IPS-NIHi7 (cell line): ENCODE measurements at regions not wholly inside any gene's neighbourhood (a gene's known extent, or its start where the extent isn't known, plus 50 kb on each side); places are given as distances from the start of the nearest gene placed in this dataset.
"Not testable (repeated sequence)": the region's sequence is repeated elsewhere in the genome, so short reads cannot be mapped to it uniquely, and the experiment has no call there.

Source experiments
- DNase-seq: peaks from one replicate; pipeline ENCODE4 v3.0.0; 2012; ENCODE audit warnings: mixed read lengths; ENCODE audit errors: extremely low spot score

- DNase-seq, result no peak
Measured at GRCh38 chrX:52261125-52261462, 76.4 kb downstream of the MAGED4 start.

DNA sequence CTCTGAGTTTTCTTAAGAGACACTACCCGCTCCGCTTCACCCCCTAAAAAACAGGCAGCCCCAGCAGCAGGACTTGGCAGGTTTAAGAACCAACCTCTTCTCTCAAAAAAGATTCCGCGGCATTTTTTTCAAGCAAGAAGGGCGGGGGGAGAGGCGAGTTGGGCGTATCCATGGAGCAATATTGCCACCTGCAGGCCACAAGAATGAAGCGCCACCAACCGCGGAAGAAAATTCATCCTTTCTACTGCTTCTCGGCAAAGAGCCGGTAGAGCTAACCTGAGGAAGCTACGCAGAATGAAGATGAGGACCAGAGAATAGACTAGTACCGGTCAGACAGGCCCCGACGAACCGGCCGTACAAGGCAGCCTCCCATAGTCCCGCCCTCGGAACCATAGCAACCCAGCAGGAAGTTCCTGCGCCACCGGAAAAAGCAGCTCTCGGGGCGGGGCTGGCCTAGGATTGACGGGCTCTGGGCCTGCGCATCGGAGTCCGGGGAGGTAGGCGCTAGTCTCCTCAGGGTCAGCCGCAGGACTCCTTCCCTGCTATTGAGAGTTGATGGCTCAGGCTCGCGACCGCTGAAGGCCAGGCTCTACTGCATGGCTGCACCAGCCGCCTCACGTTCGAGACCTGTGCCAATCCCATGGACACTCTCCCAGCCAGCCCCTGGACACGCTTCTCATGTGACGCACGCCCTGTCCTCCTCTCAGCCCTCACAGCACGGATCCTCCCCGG lies 76.9 kb downstream of the MAGED4 start:
- peak; percentile 77 for DNase-seq

DNA sequence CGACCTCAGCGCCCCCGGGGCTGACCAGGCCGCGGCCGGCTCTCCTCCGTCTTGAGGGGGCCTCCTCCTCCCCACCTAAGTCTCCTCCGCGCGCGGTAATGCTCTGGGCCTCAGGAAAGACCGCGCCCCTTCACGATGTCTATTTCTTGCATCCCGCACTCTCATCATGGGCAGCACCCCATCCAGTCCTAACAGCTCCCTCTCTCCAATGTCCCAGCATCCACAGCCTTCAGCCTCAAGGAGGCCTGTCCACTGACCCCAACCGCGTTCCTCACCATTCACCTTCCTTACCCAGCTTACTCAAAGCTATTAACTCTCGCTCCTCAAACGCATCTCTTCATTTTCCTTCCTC lies 77.5 kb downstream of the MAGED4 start:
- DNase-seq, result no peak

DNA sequence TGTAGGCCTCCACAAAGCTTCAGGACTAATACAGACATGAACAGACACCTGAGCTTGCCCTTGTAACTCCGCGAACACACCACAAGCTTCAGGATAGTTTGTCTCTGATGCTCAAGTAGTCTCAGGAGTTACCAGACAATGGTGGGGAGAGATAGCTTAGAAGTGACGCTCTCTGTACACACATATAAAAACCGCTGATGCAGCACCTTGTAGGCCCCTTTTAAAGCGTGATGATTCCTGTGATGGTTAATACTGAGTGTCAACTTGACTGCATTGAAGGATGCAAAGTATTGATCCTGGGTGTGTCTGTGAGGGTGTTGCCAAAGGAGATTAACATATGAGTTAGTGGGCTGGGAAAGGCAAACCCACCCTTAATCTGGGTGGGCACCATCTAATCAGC lies 78.7 kb downstream of the MAGED4 start:
- DNase-seq, result no peak

- DNase-seq, result no peak
Measured at GRCh38 chrX:52265713-52266112, 81.0 kb downstream of the MAGED4 start.

GRCh38 chrX:52268502-52268901 lies 83.8 kb downstream of the MAGED4 start:
- DNase-seq, result not testable (repeated sequence)

- no peak for DNase-seq
Measured at GRCh38 chrX:52270453-52271116, 85.9 kb downstream of the MAGED4 start.

DNA sequence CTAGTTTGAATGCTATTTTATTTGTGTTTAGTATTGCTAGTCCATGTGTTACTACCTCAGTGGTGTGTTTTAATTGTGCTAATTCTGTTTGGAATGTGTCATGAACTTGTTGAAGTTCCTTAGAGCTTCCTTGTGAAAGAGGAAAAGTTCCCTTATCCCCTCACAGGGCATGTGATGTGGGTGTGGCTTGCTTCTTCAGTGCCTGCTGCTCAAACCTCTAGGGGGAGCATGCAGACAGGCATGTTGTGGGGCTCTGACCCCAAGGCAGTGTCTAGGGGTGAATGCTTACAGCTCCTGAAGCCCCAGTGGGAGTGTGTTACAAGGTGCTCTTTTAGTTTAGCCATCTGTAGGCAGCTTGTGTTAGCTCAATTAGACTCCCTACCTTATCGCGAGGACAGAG lies 86.5 kb downstream of the MAGED4 start:
- DNase-seq, result no peak

DNA sequence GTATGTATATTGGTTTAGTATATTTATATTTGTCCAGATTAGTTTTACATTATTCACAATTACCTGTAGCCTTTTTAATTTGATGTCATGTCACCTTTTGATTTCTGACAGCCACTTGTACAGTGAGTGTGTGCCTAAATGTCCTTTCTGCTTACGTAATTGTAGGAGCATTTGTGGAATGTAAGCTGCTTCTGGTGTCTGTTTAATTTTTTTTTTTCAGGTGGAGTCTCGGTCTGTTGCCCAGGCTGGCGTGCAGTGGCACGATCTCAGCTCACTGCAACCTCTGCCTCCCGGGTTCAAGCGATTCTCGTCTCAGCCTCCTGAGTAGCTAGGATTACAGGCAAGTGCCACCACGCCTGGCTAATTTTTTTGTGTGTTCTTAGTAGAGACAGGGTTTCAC lies 91.2 kb upstream of the XAGE2 start:
- DNase-seq, result no peak

GRCh38 chrX:52280812-52281211 lies 88.0 kb upstream of the XAGE2 start:
- no peak for DNase-seq

DNA sequence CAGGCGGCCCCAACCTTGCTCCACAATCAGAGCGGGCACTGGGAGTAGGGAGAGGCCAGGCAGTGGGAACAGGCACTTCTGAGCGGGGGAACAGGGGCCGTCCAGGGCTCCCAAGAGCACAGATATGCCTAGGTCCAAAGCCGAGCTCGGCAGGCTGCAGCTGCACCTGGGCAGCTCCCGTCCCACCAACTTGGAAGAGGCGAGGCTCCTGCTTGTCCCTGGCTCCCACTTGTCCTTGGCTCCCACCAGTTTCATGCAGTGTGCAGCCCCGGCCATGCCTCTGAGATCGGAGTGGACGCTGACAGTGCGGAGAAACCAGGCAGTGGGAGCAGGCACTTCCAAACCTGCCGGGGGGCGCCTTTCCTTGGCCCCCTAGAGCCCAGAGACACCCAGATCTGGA lies 84.0 kb upstream of the XAGE2 start:
- no peak for DNase-seq

DNA sequence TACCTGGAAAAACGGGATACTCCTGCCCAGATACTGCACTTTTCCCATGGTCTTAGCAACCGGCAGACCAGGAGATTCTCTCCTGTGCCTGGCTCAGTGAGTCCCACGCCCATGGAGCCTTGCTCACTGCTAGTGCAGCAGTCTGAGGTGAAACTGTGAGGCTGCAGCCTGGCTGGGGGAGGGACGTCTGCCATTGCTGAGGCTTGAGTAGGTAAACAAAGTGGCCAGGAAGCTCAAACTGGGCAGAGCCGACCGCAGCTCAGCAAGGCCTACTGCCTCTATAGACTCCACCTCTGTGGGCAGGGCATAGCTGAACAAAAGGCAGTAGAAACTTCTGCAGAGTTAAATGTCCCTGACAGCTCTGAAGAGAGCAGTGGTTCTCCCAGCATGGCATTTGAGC lies 69.9 kb upstream of the XAGE2 start:
- not testable (repeated sequence) for DNase-seq

GRCh38 chrX:52308532-52308931 lies 60.3 kb upstream of the XAGE2 start:
- not testable (repeated sequence) for DNase-seq
